ENCODE measurements at regions not wholly inside any gene's neighbourhood (a gene's known extent, or its start where the extent isn't known, plus 50 kb on each side); places are given as distances from the start of the nearest gene placed in this dataset.
"Not testable (repeated sequence)": the region's sequence is repeated elsewhere in the genome, so short reads cannot be mapped to it uniquely, and the experiment has no call there.

- H3K79me2 ChIP-seq (ENCODE audit: control insufficient read depth, insufficient read depth, low read length): no peaks in the 10 kb centered on the region
- no peaks in the 10 kb centered on the region for H3K9me3 ChIP-seq (replicated peaks; ENCODE audit: control insufficient read depth, insufficient read depth, low read depth, low read length)
- no peak overlapping the region for H2AFZ ChIP-seq (ENCODE audit: low read depth, low read length)
- TF ChIP-seq SPI1 (IDR thresholded peaks at IDR 0.05; ENCODE audit: borderline replicate concordance, low read depth, low read length) (peak; percentile 28; the same call in 1 of the 2 replicates), BACH1 (tag; IDR thresholded peaks at IDR 0.05) (no peak), EHMT2 (IDR thresholded peaks at IDR 0.05) (no peak)
- TF ChIP-seq, protein P1, sequence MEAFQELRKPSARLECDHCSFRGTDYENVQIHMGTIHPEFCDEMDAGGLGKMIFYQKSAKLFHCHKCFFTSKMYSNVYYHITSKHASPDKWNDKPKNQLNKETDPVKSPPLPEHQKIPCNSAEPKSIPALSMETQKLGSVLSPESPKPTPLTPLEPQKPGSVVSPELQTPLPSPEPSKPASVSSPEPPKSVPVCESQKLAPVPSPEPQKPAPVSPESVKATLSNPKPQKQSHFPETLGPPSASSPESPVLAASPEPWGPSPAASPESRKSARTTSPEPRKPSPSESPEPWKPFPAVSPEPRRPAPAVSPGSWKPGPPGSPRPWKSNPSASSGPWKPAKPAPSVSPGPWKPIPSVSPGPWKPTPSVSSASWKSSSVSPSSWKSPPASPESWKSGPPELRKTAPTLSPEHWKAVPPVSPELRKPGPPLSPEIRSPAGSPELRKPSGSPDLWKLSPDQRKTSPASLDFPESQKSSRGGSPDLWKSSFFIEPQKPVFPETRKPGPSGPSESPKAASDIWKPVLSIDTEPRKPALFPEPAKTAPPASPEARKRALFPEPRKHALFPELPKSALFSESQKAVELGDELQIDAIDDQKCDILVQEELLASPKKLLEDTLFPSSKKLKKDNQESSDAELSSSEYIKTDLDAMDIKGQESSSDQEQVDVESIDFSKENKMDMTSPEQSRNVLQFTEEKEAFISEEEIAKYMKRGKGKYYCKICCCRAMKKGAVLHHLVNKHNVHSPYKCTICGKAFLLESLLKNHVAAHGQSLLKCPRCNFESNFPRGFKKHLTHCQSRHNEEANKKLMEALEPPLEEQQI (IDR thresholded peaks at IDR 0.05): no peak
- TF ChIP-seq, protein P2, sequence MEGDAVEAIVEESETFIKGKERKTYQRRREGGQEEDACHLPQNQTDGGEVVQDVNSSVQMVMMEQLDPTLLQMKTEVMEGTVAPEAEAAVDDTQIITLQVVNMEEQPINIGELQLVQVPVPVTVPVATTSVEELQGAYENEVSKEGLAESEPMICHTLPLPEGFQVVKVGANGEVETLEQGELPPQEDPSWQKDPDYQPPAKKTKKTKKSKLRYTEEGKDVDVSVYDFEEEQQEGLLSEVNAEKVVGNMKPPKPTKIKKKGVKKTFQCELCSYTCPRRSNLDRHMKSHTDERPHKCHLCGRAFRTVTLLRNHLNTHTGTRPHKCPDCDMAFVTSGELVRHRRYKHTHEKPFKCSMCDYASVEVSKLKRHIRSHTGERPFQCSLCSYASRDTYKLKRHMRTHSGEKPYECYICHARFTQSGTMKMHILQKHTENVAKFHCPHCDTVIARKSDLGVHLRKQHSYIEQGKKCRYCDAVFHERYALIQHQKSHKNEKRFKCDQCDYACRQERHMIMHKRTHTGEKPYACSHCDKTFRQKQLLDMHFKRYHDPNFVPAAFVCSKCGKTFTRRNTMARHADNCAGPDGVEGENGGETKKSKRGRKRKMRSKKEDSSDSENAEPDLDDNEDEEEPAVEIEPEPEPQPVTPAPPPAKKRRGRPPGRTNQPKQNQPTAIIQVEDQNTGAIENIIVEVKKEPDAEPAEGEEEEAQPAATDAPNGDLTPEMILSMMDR (IDR thresholded peaks at IDR 0.05 in 2 of 3, conservative IDR thresholded peaks at IDR 0.05 in 1 of 3; ENCODE audit: insufficient read depth in 2 of 3, low read depth in 1 of 3, low read length in 3 of 3): peak in 1 of 3 experiments; percentile 29; a peak in 1 of 6 replicates
- no peak for DNase-seq (ENCODE audit: extremely low read depth in 1 of 4, low spot score in 3 of 4)
- ATAC-seq: no peak
- intact Hi-C loops (cut with micrococcal nuclease) (no loop called here), in situ Hi-C loops (cut with MboI) (no loop called here)
- no peaks in the 10 kb centered on the region for H3K27me3 ChIP-seq (ENCODE audit: control insufficient read depth in 2 of 2, insufficient read depth in 2 of 2, low read length in 2 of 2)
- H3K27ac ChIP-seq (ENCODE audit: extremely low read depth, low read depth, low read length): no peak overlapping the region
- BruUV-seq (replicated peaks): no TSS peak
- H3K9ac ChIP-seq (ENCODE audit: insufficient read depth in 1 of 2, low read depth in 2 of 2, low read length in 2 of 2): no peak overlapping the region
- H3K4me3 ChIP-seq: no peak overlapping the region
- no peak for FAIRE-seq
- H4K20me1 ChIP-seq (replicated peaks; ENCODE audit: control insufficient read depth, insufficient read depth, low read length): no peaks in the 10 kb centered on the region
- CTCF ChIA-PET (ENCODE audit: low intra/inter-chr PET ratio): no interaction called here
- H3K9me1 ChIP-seq (ENCODE audit: control insufficient read depth, insufficient read depth, low read length): no peaks in the 10 kb centered on the region
- no peaks in the 10 kb centered on the region for H3K4me1 ChIP-seq (replicated peaks in 1 of 2; ENCODE audit: control insufficient read depth in 2 of 2, insufficient read depth in 2 of 2, low read length in 2 of 2)
- POLR2A ChIA-PET: interaction anchor here (0.8 kb wide), 1 partner anchor 547 kb away, joined by 3 read pairs; no protein-coding TSS in a partner anchor
- 0% methylated on average over 6 of the region's 6 CpGs for WGBS (ENCODE audit: insufficient coverage, low coverage, missing lambda C conversion rate)
- no peaks in the 10 kb centered on the region for H3K36me3 ChIP-seq (ENCODE audit: control insufficient read depth, insufficient read depth, low read length)
- H3K4me2 ChIP-seq (ENCODE audit: insufficient read depth, low read length): no peak overlapping the region
These were observed 203.5 kb downstream of the UXS1 start for GRCh38 chr2:105990624-105991023.

- H3K36me3 ChIP-seq (ENCODE audit: control insufficient read depth, insufficient read depth, low read length); H3K4me3 ChIP-seq; CTCF ChIA-PET (ENCODE audit: low intra/inter-chr PET ratio); intact Hi-C loops (cut with micrococcal nuclease); POLR2A ChIA-PET; H3K79me2 ChIP-seq (ENCODE audit: control insufficient read depth, insufficient read depth, low read length); H4K20me1 ChIP-seq (replicated peaks; ENCODE audit: control insufficient read depth, insufficient read depth, low read length); H3K9ac ChIP-seq (ENCODE audit: insufficient read depth in 1 of 2, low read depth in 2 of 2, low read length in 2 of 2); H3K9me3 ChIP-seq (replicated peaks; ENCODE audit: control insufficient read depth, insufficient read depth, low read depth, low read length); ATAC-seq; H3K4me1 ChIP-seq (replicated peaks in 1 of 2; ENCODE audit: control insufficient read depth in 2 of 2, insufficient read depth in 2 of 2, low read length in 2 of 2); H3K4me2 ChIP-seq (ENCODE audit: insufficient read depth, low read length); H2AFZ ChIP-seq (ENCODE audit: low read depth, low read length); in situ Hi-C loops (cut with MboI); H3K27ac ChIP-seq (ENCODE audit: extremely low read depth, low read depth, low read length); H3K27me3 ChIP-seq (ENCODE audit: control insufficient read depth in 2 of 2, insufficient read depth in 2 of 2, low read length in 2 of 2); BruUV-seq (replicated peaks); H3K9me1 ChIP-seq (ENCODE audit: control insufficient read depth, insufficient read depth, low read length); FAIRE-seq; DNase-seq (ENCODE audit: extremely low read depth in 1 of 4, low spot score in 3 of 4): not testable (repeated sequence)
- 0% methylated on average over 2 of the region's 2 CpGs for WGBS (ENCODE audit: insufficient coverage, low coverage, missing lambda C conversion rate)
These were observed 204.3 kb downstream of the UXS1 start for GRCh38 chr2:105989803-105990202.
